Cortex of kidney (tissue), 1 donor: ENCODE measurements at regions not wholly inside any gene's neighbourhood (a gene's known extent, or its start where the extent isn't known, plus 50 kb on each side); places are given as distances from the start of the nearest gene placed in this dataset.
"Not testable (repeated sequence)": the region's sequence is repeated elsewhere in the genome, so short reads cannot be mapped to it uniquely, and the experiment has no call there.

Experiments used
- DNase-seq: peaks from one replicate; lab custom pipeline; 2025; lab: John Stamatoyannopoulos, UW

DNA sequence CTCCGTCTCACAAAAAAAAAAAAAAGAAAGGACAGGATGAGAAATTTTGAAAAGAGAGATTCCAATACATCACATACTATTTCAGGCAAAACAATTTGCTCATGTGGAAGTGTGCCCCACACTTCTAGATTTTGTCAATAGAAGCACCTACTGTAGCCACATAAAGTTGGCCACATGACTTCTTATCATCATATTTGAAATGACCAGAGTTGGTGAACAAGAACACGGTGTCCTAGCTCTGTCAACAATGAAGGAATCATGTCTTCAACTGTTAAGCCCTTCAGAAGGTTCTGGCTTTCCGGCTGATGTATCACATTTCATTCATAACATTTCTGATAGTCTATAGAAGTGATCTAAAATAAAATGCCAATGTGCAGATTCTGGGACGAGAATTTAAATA is 534.5 kb downstream of the TMEM114 start:
- no peak for DNase-seq

- DNase-seq: no peak
Measured at GRCh38 chr16:8053437-8053836, 536.9 kb downstream of the TMEM114 start.

DNA sequence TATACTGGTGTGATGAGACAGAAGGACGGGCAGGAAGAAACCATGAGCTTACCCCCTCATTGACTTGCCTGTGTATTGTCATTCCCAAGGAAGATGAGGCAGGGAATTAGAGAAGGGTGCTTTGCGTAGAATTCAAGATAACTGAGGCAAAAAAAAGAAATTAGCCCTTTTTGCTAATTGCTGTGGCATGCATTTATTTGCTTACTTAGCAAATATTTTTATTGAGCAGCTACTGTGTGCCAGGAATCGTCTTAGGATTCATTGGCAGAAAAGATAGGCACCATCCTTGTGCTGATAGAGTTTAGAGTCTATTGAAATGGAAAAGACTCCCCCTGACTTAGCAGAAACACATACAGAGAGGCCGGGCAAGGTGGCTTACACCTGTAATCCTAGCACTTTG is 541.9 kb downstream of the TMEM114 start:
- DNase-seq: no peak

DNA sequence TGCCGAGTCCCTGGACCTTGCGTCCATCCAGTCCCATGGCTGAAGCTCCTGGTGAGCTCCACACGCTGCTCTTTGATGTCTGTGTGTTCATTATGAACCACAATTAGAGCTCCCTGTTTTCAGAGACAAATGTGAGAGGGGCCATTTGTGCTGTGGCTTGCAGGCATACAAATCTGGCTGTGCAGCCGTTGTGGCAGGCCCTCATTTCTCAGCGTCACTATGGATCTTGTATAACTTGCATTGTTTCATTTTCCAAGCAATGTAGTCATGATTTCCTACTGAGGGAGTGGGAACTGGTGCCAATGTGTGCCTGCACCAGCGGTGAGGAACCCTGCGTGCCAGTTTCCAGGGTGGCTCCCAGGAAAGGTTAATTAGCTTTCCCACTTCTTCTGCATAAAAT is 542.6 kb downstream of the TMEM114 start:
- DNase-seq: no peak

GRCh38 chr16:8044796-8045195 is 545.5 kb downstream of the TMEM114 start:
- no peak for DNase-seq

DNA sequence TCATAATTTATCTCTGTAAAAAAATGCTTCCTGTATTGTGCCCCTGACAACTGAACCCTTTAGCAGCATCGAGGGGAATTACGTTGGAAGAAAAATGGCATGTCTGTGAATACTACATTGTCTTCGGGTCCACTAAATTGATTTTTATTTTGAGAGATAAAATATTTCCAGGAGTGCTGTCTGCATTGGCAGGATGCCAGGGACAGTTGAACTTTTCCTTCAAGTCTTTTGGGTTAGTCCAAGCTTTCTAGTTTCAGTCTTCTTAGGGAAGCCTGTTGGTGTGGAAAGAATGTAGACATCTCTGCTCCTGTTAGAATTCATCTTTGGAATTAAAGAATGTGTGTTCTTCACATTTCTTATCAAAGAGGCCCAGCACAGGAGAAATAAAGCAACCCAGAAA is 557.9 kb downstream of the TMEM114 start:
- no peak for DNase-seq

GRCh38 chr16:8030004-8030403 is 560.3 kb downstream of the TMEM114 start:
- not testable (repeated sequence) for DNase-seq

DNA sequence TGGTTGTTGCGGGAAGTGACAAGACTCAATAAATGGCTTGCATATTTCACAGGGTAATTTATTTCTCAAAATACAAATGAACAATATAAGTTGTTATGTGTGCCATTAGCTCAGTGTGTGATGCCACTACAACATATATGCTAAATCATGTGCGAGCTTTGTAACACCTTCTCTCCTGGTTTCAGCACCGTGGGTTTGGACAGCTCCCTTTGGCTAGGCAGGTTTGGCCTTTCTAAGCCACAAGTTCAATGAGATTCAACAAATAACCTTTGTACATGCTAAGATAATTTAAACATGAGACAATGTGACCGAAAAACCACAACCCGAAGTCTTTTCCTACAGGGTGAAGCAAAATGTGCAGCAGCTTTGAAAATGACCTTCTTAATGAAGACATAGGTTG is 563.9 kb downstream of the TMEM114 start:
- DNase-seq: no peak

DNA sequence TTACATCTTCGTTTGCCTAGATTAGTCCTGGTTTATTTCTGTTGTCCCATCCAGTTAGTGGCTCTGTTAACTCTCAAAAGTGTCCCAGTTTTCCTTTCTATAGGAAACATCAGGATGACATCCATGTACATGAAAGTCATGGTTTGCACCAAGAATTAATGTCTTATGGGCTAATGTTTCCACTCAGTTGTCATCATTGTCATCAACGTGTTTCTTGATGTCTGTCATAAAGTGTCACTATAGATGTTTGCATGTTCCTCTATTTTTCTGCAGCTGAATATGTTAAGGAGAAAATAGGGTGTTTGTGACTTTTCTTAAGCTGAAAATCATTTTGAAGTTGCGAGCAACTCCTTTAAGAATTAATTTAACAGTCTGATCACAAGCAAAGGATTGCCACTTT is 567.0 kb downstream of the TMEM114 start:
- DNase-seq: no peak

DNA sequence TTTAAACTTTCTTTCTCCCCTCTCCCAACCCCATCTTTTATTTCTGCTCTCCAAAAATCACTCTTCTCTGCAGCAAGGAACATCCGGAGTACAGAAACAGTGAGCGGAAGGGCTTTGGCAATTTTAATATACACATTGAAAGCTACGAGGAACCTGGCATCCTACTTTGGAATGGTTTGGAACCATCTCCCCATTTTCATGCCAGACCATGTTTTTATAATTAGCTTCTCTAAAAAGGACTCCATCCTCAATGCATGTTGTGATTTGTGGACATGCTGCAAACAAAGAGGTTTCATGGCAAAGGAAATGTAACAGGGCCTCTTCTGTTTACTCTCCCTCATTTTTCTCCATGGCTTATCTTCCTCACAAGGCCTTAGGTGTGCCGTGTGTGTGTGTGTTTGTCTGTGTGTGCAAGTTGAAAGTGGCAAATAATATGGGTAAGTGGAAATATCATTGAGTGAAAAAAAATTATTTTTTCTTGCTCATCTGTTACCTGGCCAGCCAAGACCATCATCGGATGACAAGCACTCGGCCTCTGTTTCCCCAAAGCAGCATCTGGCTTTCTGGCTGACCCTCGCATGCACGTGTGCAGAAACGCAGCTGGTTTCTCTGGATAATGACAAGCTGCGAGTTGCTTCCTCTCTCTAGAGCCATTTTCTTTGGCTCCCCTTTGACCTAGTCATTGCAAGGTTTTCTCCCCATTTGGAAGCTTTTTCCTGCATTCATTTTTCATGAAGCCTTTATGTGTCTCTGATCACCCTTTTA is 585.0 kb downstream of the TMEM114 start:
- peak; percentile 4 for DNase-seq

DNA sequence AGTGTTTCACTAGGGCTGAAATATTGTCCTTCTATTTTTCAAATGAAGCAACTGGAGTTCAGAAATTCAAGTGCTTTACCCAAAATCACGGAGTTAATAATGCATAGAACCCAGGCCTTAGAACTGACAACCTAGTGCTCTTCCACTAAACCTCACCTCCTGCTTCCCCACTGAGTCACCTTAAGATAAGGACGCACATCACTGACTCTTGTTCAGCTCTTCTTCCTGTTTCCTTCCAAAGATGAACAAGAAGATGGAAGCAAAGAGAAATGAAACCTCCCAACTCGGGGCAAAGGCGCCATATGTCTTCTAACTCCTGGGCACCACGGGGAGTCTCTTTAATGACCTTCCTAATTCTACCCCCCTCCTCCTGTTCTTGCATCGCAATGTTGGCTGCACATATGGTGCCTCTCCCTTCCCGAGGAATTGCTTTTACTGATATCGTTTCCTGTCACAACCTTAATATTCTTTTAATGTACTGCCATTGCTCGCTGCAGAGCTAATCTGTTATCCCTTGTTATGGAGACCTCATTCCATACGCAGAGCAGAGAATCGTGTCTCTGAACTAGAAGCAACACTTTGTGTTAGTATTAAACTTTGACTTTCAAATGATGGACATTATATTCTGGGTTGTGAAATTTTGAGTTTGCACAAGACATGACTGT is 591.4 kb downstream of the TMEM114 start:
- DNase-seq: no peak

- no peak for DNase-seq
Measured at GRCh38 chr16:7997966-7998365, 592.3 kb downstream of the TMEM114 start.

DNA sequence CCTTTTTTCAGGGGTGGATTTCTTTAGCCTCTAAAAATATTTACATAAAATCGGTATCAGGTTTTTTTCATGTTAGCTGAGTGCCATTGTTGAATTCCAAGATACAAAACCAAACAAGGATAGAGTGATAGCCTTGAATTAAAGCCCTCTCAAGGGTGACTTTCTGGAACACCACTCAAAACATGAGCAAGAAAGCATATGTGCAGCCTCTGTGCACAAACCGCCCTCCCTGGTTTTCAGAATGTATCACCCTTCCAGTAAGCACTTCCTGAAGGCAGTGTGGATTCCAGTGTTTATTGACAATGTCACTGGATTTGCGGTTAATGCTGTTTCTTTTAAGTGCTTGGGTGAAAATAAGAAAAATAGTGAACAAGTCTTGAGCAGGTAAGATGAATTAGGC is 597.7 kb downstream of the TMEM114 start:
- no peak for DNase-seq

DNA sequence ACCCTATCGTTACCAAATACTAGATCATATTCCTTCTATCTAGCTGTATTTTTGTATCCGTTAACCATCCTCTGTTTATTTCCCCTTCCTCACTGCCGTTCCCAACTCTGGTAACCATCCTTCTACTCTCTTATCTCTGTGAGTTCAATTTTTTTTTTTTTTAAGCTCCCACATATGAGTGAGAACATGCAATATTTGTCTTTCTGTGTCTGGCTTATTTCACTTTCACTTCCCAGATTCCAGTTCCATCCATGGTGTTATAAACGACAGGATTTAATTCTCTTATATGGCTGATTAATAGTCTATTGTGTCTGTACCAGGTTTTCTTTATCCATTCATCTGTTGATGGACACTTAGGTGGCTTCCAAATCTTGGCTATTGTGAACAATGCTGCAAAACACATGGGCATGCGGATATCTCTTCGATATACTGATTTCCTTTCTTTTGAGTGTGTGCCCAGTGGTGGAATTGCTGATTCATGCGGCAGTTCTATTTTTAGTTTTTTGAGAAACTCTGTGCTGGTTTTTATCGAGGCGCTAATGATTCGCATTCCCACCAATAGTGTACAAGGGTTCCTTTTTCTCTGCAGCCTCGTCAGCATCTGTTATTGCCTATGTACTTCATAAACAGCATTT is 599.6 kb downstream of the TMEM114 start:
- no peak for DNase-seq

- no peak for DNase-seq
Measured at GRCh38 chr16:7983676-7984075, 606.6 kb downstream of the TMEM114 start.

- no peak for DNase-seq
Measured at GRCh38 chr16:7980133-7980483, 610.2 kb downstream of the TMEM114 start.

DNA sequence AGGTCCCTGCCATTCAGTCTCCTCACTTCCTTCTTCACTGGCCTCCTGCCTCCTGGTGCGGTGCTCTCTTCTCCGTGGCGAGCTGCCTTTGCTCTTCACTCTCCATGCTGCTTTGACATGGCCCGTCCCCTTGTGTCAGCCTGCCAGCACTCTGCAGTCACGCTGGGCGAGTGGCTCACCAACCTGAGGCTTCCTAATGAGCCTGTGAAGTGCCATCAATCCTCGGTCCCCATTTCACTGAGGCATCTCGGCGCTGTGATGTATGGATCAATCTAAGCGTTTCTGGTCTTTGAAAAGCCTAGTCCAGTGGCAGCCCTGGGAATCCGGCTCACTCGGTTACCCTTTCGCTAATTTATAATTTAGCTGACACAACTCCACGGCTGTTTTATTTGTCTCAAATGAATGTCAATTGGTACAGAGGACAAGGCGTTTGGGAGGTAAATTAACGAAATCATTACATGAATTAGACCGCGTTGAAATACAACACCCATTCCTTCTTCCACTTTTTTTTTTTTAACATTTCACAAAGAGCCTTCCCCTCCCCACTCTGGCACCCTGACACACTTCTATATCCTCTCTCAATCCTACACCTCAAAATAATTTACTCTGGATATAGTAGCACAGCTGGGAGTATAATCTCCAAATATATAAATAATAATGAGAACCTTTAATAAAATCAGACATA is 610.7 kb downstream of the TMEM114 start:
- DNase-seq: no peak

GRCh38 chr16:7976563-7976962 is 613.7 kb downstream of the TMEM114 start:
- no peak for DNase-seq

GRCh38 chr16:7976125-7976524 is 614.2 kb downstream of the TMEM114 start:
- no peak for DNase-seq

DNA sequence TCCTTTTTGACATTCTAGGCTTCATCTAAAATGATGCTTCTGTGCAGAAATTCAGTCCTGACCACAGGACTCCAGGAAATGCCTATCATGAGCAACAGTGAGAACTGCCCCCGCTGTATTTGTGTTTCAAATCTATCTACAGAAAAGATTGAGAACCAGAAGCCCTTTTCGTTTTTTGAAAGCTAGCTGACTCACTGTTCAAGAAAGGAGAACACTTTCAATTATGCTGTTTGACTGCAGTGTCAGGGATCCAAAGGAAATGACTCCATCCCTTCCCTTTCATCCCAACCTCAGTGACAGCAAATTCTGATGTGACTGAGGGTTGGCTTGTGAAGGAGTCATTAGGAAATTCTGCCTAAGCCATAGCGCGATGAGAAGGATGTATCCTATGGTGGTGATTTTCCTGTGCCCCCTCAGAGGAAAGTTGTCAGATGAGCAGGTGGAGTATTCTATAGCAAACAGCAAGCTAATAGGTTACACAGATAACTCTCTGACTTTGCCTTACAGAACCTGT is 622.3 kb downstream of the TMEM114 start:
- no peak for DNase-seq

GRCh38 chr16:7964744-7965143 is 625.6 kb downstream of the TMEM114 start:
- no peak for DNase-seq

GRCh38 chr16:7964167-7964566 is 626.1 kb downstream of the TMEM114 start:
- DNase-seq: no peak
